ENCODE measurements at regions not wholly inside any gene's neighbourhood (a gene's known extent, or its start where the extent isn't known, plus 50 kb on each side); places are given as distances from the start of the nearest gene placed in this dataset.

- TF ChIP-seq, protein P1, sequence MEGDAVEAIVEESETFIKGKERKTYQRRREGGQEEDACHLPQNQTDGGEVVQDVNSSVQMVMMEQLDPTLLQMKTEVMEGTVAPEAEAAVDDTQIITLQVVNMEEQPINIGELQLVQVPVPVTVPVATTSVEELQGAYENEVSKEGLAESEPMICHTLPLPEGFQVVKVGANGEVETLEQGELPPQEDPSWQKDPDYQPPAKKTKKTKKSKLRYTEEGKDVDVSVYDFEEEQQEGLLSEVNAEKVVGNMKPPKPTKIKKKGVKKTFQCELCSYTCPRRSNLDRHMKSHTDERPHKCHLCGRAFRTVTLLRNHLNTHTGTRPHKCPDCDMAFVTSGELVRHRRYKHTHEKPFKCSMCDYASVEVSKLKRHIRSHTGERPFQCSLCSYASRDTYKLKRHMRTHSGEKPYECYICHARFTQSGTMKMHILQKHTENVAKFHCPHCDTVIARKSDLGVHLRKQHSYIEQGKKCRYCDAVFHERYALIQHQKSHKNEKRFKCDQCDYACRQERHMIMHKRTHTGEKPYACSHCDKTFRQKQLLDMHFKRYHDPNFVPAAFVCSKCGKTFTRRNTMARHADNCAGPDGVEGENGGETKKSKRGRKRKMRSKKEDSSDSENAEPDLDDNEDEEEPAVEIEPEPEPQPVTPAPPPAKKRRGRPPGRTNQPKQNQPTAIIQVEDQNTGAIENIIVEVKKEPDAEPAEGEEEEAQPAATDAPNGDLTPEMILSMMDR (IDR thresholded peaks at IDR 0.05), result no peak
- TF ChIP-seq EZH2 (IDR thresholded peaks at IDR 0.05; ENCODE audit: borderline replicate concordance, insufficient read depth, low read depth, low read length, poor library complexity, severe bottlenecking), result no peak
Measured at GRCh38 chr20:4453359-4453758, 204.3 kb upstream of the ADRA1D start.

All from B cell (primary cell).